Endothelial cell of umbilical vein (primary cell): ENCODE measurements at regions not wholly inside any gene's neighbourhood (a gene's known extent, or its start where the extent isn't known, plus 50 kb on each side); places are given as distances from the start of the nearest gene placed in this dataset.
"Not testable (repeated sequence)": the region's sequence is repeated elsewhere in the genome, so short reads cannot be mapped to it uniquely, and the experiment has no call there.

ENCODE experiments used
- BruUV-seq: library from RNA; stranded (reverse); fragments of 400-500 nt; replicated peaks from 2 replicates; lab custom pipeline; 2021; lab: Mats Ljungman, UMichigan
- CTCF ChIA-PET: fragments of 300-600, 350-600 bp; sonication (Branson Sonifier 250); formaldehyde crosslinking; loops from one replicate; lab custom pipeline; 2021; ENCODE audit warnings: antibody characterized with exemption, inconsistent platforms; lab: Charles Lee
- POLR2A ChIA-PET: fragments of 300-600, 350-600 bp; sonication (Branson Sonifier 250); formaldehyde crosslinking; loops from one replicate; lab custom pipeline; 2021; ENCODE audit warnings: antibody characterized with exemption, inconsistent platforms; lab: Charles Lee
- DNase-seq: peaks from one replicate; pipeline ENCODE4 v3.0.0-alpha.2; 2011; ENCODE audit warnings: low read depth, low spot score
- FAIRE-seq: peaks from 2 replicates; lab custom pipeline; 2011; peaks lifted over from hg19 to GRCh38; lab: Jason Lieb, UNC
- H2AFZ ChIP-seq: 2 replicates; pipeline ENCODE4 v1.6.0; 2012; ENCODE audit warnings: low read depth, low read length, control low read depth, inconsistent platforms
- H3K27ac ChIP-seq: 2 replicates; pipeline ENCODE4 v1.5.1; 2011; ENCODE audit warnings: low read depth, mild to moderate bottlenecking, control low read depth, low read length, moderate library complexity; ENCODE audit not compliant: insufficient read depth
- H3K27me3 ChIP-seq, 2 experiments: 2 replicates each; pipeline versions ENCODE4 v1.6.0 to v1.6.1; 2011; ENCODE audit warnings: low read length in 2 of 2, mixed read lengths in 1 of 2; ENCODE audit not compliant: control insufficient read depth in 2 of 2, insufficient read depth in 2 of 2
- H3K36me3 ChIP-seq, 2 experiments: 2 replicates in 1 of 2; 3 replicates in 1 of 2; pipeline ENCODE4 v1.5.1; 2011; ENCODE audit warnings: low read length in 2 of 2, mild to moderate bottlenecking in 1 of 2, moderate library complexity in 1 of 2; ENCODE audit not compliant: control insufficient read depth in 2 of 2, insufficient read depth in 2 of 2; ENCODE audit errors: extremely low read depth in 1 of 2
- H3K4me1 ChIP-seq: 3 replicates; pipeline ENCODE4 v1.5.1; 2011; ENCODE audit warnings: mild to moderate bottlenecking, low read length; ENCODE audit not compliant: control insufficient read depth, insufficient read depth; ENCODE audit errors: extremely low read depth
- H3K4me2 ChIP-seq: 2 replicates; pipeline ENCODE4 v1.6.1; 2011; ENCODE audit warnings: low read length, control low read depth, mixed read lengths; ENCODE audit not compliant: insufficient read depth
- H3K4me3 ChIP-seq, 3 experiments: fragments of 200-600 bp in 1 of 3; sonication (generic), shearing (Covaris generic) in 1 of 3; replicated peaks in 1 of 3; 2 replicates each; pipeline ENCODE4 v1.5.1; 2011 to 2016; ENCODE audit warnings: control low read depth in 3 of 3, low read length in 3 of 3, mild to moderate bottlenecking in 2 of 3, inconsistent platforms in 1 of 3, low read depth in 1 of 3, moderate library complexity in 1 of 3; ENCODE audit not compliant: insufficient read depth in 1 of 3
- H3K79me2 ChIP-seq: 2 replicates; pipeline ENCODE4 v1.6.0; 2012; ENCODE audit warnings: low read length, inconsistent platforms; ENCODE audit not compliant: control insufficient read depth, insufficient read depth
- H3K9ac ChIP-seq: replicated peaks from 2 replicates; pipeline ENCODE3; 2011; ENCODE audit warnings: low read length, control low read depth; ENCODE audit not compliant: insufficient read depth; ENCODE audit errors: extremely low read depth
- H3K9me1 ChIP-seq: replicated peaks from 3 replicates; pipeline ENCODE4 v1.6.0; 2011; ENCODE audit warnings: mild to moderate bottlenecking, low read length; ENCODE audit not compliant: control insufficient read depth, insufficient read depth; ENCODE audit errors: extremely low read depth
- H3K9me3 ChIP-seq: replicated peaks from 2 replicates; pipeline ENCODE4 v1.5.1; 2012; ENCODE audit warnings: low read length, inconsistent platforms; ENCODE audit not compliant: control insufficient read depth, insufficient read depth
- H4K20me1 ChIP-seq: replicated peaks from 2 replicates; pipeline ENCODE3; 2011; ENCODE audit warnings: mild to moderate bottlenecking, low read length; ENCODE audit not compliant: control insufficient read depth, insufficient read depth; ENCODE audit errors: extremely low read depth
- EZH2 ChIP-seq: IDR thresholded peaks from 2 replicates; pipeline ENCODE4 v1.6.1; 2012; ENCODE audit warnings: borderline replicate concordance, low read depth, mild to moderate bottlenecking, moderate library complexity, low read length, inconsistent platforms; ENCODE audit not compliant: severe bottlenecking
- FOS ChIP-seq: IDR thresholded peaks from 2 replicates; pipeline ENCODE4 v1.6.1; 2011; ENCODE audit warnings: mild to moderate bottlenecking, low read length, moderate library complexity, borderline replicate concordance; ENCODE audit not compliant: insufficient read depth
- GATA2 ChIP-seq: IDR thresholded peaks from 2 replicates; pipeline ENCODE4 v1.7.0; 2011; ENCODE audit warnings: low read depth, mild to moderate bottlenecking, moderate library complexity, mixed read lengths, low read length; ENCODE audit not compliant: insufficient read length, insufficient read depth
- JUN ChIP-seq: IDR thresholded peaks from 2 replicates; pipeline ENCODE4 v1.6.1; 2011; ENCODE audit warnings: borderline replicate concordance, low read depth; ENCODE audit not compliant: insufficient read length, insufficient read depth
- MYC ChIP-seq: IDR thresholded peaks from one replicate; pipeline ENCODE4 v1.6.1; 2011; ENCODE audit warnings: mild to moderate bottlenecking, low read depth, low read length
- POLR2A ChIP-seq: IDR thresholded peaks from 2 replicates; pipeline ENCODE4 v1.6.1; 2012; ENCODE audit warnings: low read depth, mild to moderate bottlenecking, control low read depth, low read length
- POLR2AphosphoS5 ChIP-seq: IDR thresholded peaks from 2 replicates; pipeline ENCODE4 v1.6.1; 2012; ENCODE audit warnings: low read depth, mild to moderate bottlenecking, control low read depth, low read length, moderate library complexity; ENCODE audit not compliant: insufficient read depth
- dilution Hi-C: fragments of 300-500 bp; cut with MboI; formaldehyde crosslinking; loops from one replicate; pipeline ENCODE4 v1.15.0; 2019; ENCODE audit warnings: low sequenced_read_pairs; ENCODE audit not compliant: extremely low pct_ligation_motif_present
- intact Hi-C: fragments of 100-400 bp; cut with micrococcal nuclease; formaldehyde crosslinking; loops from one replicate; pipeline ENCODE4 v1.10.0; 2022
- TF ChIP-seq, protein P1 (sequence below): IDR thresholded peaks from 2 replicates; pipeline ENCODE4 v1.6.1; 2011; ENCODE audit not compliant: insufficient read depth, insufficient read length
- TF ChIP-seq, protein P2 (sequence below), 2 donors: IDR thresholded peaks; 1 replicate in 1 of 2; 2 replicates in 1 of 2; pipeline ENCODE4 v1.5.1; 2011; ENCODE audit warnings: low read length in 2 of 2, mild to moderate bottlenecking in 2 of 2, moderate library complexity in 2 of 2, control low read depth in 1 of 2, inconsistent platforms in 1 of 2, low read depth in 1 of 2; ENCODE audit not compliant: insufficient read depth in 1 of 2; ENCODE audit errors: extremely low read depth in 1 of 2

DNA sequence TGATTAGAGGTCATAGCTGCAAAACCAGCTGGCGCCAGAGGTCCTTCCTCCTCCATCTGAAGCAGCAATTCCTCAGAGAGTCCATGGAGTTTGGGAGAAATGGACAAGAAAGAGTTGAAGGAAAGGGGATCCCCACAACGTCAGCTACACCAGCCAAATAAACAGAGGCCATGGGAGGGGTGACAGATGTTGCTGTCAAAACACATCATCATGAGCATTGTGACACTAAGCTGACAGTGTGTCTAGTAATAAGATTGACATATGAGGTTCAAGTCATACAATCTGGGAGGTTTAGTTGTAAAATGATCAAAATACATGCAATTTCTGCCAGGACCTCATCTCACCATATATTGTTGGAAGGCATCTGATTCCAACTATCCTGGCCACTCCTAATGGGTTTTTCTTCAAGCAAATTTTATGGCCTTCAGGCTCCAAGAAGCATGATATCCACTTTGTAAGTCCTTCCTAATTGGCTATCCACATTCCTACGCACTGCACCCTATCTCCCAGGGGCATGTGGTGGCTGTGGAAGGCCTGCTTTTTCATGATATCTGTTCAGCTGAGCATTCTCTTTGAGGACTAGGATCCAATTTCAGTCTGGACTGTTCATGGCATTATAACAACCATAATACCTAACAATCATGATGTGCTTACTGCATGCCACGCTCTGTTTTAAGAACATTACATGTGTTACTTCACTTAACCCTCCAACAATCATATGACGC lies 335.0 kb upstream of the ID2 start:
- no peak overlapping the region for H3K9ac ChIP-seq
- H4K20me1 ChIP-seq = no peaks in the 10 kb centered on the region
- no peak overlapping the region for H3K4me2 ChIP-seq
- peaks cover 5% of the 10 kb centered on the region for H3K9me3 ChIP-seq
- H3K4me3 ChIP-seq = no peak overlapping the region
- no peaks in the 10 kb centered on the region for H3K4me1 ChIP-seq
- BruUV-seq = no TSS peak
- H3K27me3 ChIP-seq = no peaks in the 10 kb centered on the region
- ChIA-PET CTCF (no interaction called here), POLR2A (no interaction called here)
- TF ChIP-seq, protein P1, sequence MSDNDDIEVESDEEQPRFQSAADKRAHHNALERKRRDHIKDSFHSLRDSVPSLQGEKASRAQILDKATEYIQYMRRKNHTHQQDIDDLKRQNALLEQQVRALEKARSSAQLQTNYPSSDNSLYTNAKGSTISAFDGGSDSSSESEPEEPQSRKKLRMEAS = no peak
- TF ChIP-seq, protein P2, sequence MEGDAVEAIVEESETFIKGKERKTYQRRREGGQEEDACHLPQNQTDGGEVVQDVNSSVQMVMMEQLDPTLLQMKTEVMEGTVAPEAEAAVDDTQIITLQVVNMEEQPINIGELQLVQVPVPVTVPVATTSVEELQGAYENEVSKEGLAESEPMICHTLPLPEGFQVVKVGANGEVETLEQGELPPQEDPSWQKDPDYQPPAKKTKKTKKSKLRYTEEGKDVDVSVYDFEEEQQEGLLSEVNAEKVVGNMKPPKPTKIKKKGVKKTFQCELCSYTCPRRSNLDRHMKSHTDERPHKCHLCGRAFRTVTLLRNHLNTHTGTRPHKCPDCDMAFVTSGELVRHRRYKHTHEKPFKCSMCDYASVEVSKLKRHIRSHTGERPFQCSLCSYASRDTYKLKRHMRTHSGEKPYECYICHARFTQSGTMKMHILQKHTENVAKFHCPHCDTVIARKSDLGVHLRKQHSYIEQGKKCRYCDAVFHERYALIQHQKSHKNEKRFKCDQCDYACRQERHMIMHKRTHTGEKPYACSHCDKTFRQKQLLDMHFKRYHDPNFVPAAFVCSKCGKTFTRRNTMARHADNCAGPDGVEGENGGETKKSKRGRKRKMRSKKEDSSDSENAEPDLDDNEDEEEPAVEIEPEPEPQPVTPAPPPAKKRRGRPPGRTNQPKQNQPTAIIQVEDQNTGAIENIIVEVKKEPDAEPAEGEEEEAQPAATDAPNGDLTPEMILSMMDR (IDR thresholded peaks at IDR 0.05; ENCODE audit: extremely low read depth in 1 of 2, insufficient read depth in 1 of 2, low read depth in 1 of 2, low read length in 2 of 2) = no peak
- TF ChIP-seq EZH2 = no peak
- no peak for TF ChIP-seq POLR2AphosphoS5
- no peak for TF ChIP-seq GATA2
- no peak for TF ChIP-seq JUN
- TF ChIP-seq FOS = no peak
- no peak for TF ChIP-seq POLR2A
- no peak for TF ChIP-seq MYC
- FAIRE-seq (no peak), DNase-seq (no peak)
- H3K9me1 ChIP-seq = no peaks in the 10 kb centered on the region
- dilution Hi-C loops = no loop called here
- no peaks in the 10 kb centered on the region for H3K79me2 ChIP-seq
- H3K36me3 ChIP-seq = no peaks in the 10 kb centered on the region
- intact Hi-C loops = no loop called here
- no peak overlapping the region for H3K27ac ChIP-seq
- H2AFZ ChIP-seq = no peak overlapping the region

DNA sequence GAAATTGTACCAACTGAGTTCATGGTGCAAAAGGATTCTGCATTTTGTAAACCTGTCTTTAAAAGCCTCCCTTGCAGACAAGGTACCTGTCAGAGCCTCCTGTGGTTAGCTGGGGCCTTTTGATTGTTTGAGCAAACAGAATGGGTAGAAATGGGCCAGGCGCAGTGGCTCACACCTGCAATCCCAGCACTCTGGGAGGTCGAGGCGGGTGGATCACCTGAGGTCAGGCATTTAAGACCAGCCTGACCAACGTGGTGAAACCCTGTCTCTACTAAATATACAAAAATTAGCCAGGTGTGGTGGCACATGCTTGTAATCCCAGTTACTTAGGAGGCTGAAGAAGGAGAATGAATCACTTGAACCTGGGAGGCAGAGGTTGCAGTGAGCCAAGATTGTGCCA lies 332.9 kb upstream of the ID2 start:
- H2AFZ ChIP-seq, H3K4me1 ChIP-seq, DNase-seq, H3K36me3 ChIP-seq, H3K9me3 ChIP-seq, H3K79me2 ChIP-seq, H3K27ac ChIP-seq, dilution Hi-C loops, BruUV-seq, H3K4me2 ChIP-seq, H3K27me3 ChIP-seq, H4K20me1 ChIP-seq, intact Hi-C loops, FAIRE-seq, POLR2A ChIA-PET, H3K4me3 ChIP-seq, CTCF ChIA-PET, H3K9me1 ChIP-seq, H3K9ac ChIP-seq: not testable (repeated sequence)
